ENCODE measurements at regions not wholly inside any gene's neighbourhood (a gene's known extent, or its start where the extent isn't known, plus 50 kb on each side); places are given as distances from the start of the nearest gene placed in this dataset.

- DNase-seq (ENCODE audit: low spot score), result no peak
- peaks cover 4% of the 10 kb centered on the region for H3K4me1 Mint-ChIP-seq (ENCODE audit: low read depth)
Observed at GRCh38 chr16:26658915-26659314, 407.8 kb upstream of the C16orf82 start.

GRCh38 chr16:26664086-26664485, 402.6 kb upstream of the C16orf82 start:
- H3K36me3 Mint-ChIP-seq (ENCODE audit: low read depth), result no peaks in the 10 kb centered on the region
- no peak overlapping the region for H3K27ac Mint-ChIP-seq
- H3K9me3 Mint-ChIP-seq, result no peaks in the 10 kb centered on the region
- H3K4me1 Mint-ChIP-seq (ENCODE audit: low read depth), result peaks cover 16% of the 10 kb centered on the region
- DNase-seq (ENCODE audit: low spot score), result no peak
- no peak overlapping the region for H3K4me3 Mint-ChIP-seq
- peaks cover 8% of the 10 kb centered on the region for H3K27me3 Mint-ChIP-seq (ENCODE audit: low read depth)

More at GRCh38 chr16:26658915-26659314, 407.8 kb upstream of the C16orf82 start:
- Mint-ChIP-seq H3K36me3 (ENCODE audit: low read depth) (no peaks in the 10 kb centered on the region), H3K27me3 (ENCODE audit: low read depth) (peaks cover 36% of the 10 kb centered on the region), H3K9me3 (no peaks in the 10 kb centered on the region), H3K4me3 (no peak overlapping the region), H3K27ac (no peak overlapping the region)

GRCh38 chr16:26665166-26665939, 401.4 kb upstream of the C16orf82 start:
- Mint-ChIP-seq H3K9me3 (no peaks in the 10 kb centered on the region), H3K36me3 (ENCODE audit: low read depth) (no peaks in the 10 kb centered on the region), H3K27ac (no peak overlapping the region), H3K4me1 (ENCODE audit: low read depth) (peaks cover 23% of the 10 kb centered on the region), H3K27me3 (ENCODE audit: low read depth) (peaks cover 8% of the 10 kb centered on the region), H3K4me3 (no peak overlapping the region)
- peak; percentile 37 for DNase-seq (ENCODE audit: low spot score)

GRCh38 chr16:26666486-26666885, 400.2 kb upstream of the C16orf82 start:
- Mint-ChIP-seq H3K9me3 (no peaks in the 10 kb centered on the region), H3K4me1 (ENCODE audit: low read depth) (peaks cover 23% of the 10 kb centered on the region), H3K4me3 (no peak overlapping the region), H3K36me3 (ENCODE audit: low read depth) (no peaks in the 10 kb centered on the region), H3K27me3 (ENCODE audit: low read depth) (peaks cover 6% of the 10 kb centered on the region), H3K27ac (no peak overlapping the region)
- DNase-seq (ENCODE audit: low spot score), result no peak

GRCh38 chr16:26667307-26667706, 399.4 kb upstream of the C16orf82 start:
- no peak for DNase-seq (ENCODE audit: low spot score)
- peaks cover 6% of the 10 kb centered on the region for H3K27me3 Mint-ChIP-seq (ENCODE audit: low read depth)
- H3K36me3 Mint-ChIP-seq (ENCODE audit: low read depth), result no peaks in the 10 kb centered on the region
- no peaks in the 10 kb centered on the region for H3K9me3 Mint-ChIP-seq
- no peak overlapping the region for H3K27ac Mint-ChIP-seq
- no peak overlapping the region for H3K4me3 Mint-ChIP-seq
- peaks cover 28% of the 10 kb centered on the region for H3K4me1 Mint-ChIP-seq (ENCODE audit: low read depth)

GRCh38 chr16:26668026-26668425, 398.7 kb upstream of the C16orf82 start:
- H3K9me3 Mint-ChIP-seq, result no peaks in the 10 kb centered on the region
- peaks cover 6% of the 10 kb centered on the region for H3K27me3 Mint-ChIP-seq (ENCODE audit: low read depth)
- no peak overlapping the region for H3K4me3 Mint-ChIP-seq
- H3K27ac Mint-ChIP-seq, result no peak overlapping the region
- peaks cover 30% of the 10 kb centered on the region for H3K4me1 Mint-ChIP-seq (ENCODE audit: low read depth)
- no peak for DNase-seq (ENCODE audit: low spot score)
- H3K36me3 Mint-ChIP-seq (ENCODE audit: low read depth), result no peaks in the 10 kb centered on the region

GRCh38 chr16:26672206-26672605, 394.5 kb upstream of the C16orf82 start:
- H3K4me1 Mint-ChIP-seq (ENCODE audit: low read depth), result peaks cover 14% of the 10 kb centered on the region
- no peak overlapping the region for H3K4me3 Mint-ChIP-seq
- H3K9me3 Mint-ChIP-seq, result peaks cover 5% of the 10 kb centered on the region
- no peak overlapping the region for H3K27ac Mint-ChIP-seq
- no peaks in the 10 kb centered on the region for H3K27me3 Mint-ChIP-seq (ENCODE audit: low read depth)
- DNase-seq (ENCODE audit: low spot score), result peak; percentile 44
- H3K36me3 Mint-ChIP-seq (ENCODE audit: low read depth), result no peaks in the 10 kb centered on the region

GRCh38 chr16:26673011-26673410, 393.7 kb upstream of the C16orf82 start:
- no peaks in the 10 kb centered on the region for H3K27me3 Mint-ChIP-seq (ENCODE audit: low read depth)
- no peaks in the 10 kb centered on the region for H3K36me3 Mint-ChIP-seq (ENCODE audit: low read depth)
- H3K27ac Mint-ChIP-seq, result no peak overlapping the region
- H3K4me3 Mint-ChIP-seq, result no peak overlapping the region
- peaks cover 5% of the 10 kb centered on the region for H3K9me3 Mint-ChIP-seq
- DNase-seq (ENCODE audit: low spot score), result no peak
- peaks cover 14% of the 10 kb centered on the region for H3K4me1 Mint-ChIP-seq (ENCODE audit: low read depth)

- no peak for DNase-seq (ENCODE audit: low spot score)
- H3K4me3 Mint-ChIP-seq, result no peak overlapping the region
- H3K27me3 Mint-ChIP-seq (ENCODE audit: low read depth), result no peaks in the 10 kb centered on the region
- no peaks in the 10 kb centered on the region for H3K36me3 Mint-ChIP-seq (ENCODE audit: low read depth)
- H3K9me3 Mint-ChIP-seq, result no peaks in the 10 kb centered on the region
- H3K27ac Mint-ChIP-seq, result no peak overlapping the region
- H3K4me1 Mint-ChIP-seq (ENCODE audit: low read depth), result no peaks in the 10 kb centered on the region
Observed at GRCh38 chr16:26680671-26681070, 386.1 kb upstream of the C16orf82 start.

GRCh38 chr16:26688105-26688504, 378.6 kb upstream of the C16orf82 start:
- H3K4me3 Mint-ChIP-seq, result no peak overlapping the region

GRCh38 chr16:26688699-26689098, 378.0 kb upstream of the C16orf82 start:
- Mint-ChIP-seq H3K36me3 (ENCODE audit: low read depth) (no peaks in the 10 kb centered on the region), H3K9me3 (no peaks in the 10 kb centered on the region), H3K4me3 (no peak overlapping the region), H3K27me3 (ENCODE audit: low read depth) (no peaks in the 10 kb centered on the region), H3K27ac (no peak overlapping the region), H3K4me1 (ENCODE audit: low read depth) (no peaks in the 10 kb centered on the region)
- DNase-seq (ENCODE audit: low spot score), result no peak

More at GRCh38 chr16:26688105-26688504, 378.6 kb upstream of the C16orf82 start:
- H3K27me3 Mint-ChIP-seq (ENCODE audit: low read depth), result no peaks in the 10 kb centered on the region
- no peaks in the 10 kb centered on the region for H3K4me1 Mint-ChIP-seq (ENCODE audit: low read depth)
- no peaks in the 10 kb centered on the region for H3K9me3 Mint-ChIP-seq
- H3K36me3 Mint-ChIP-seq (ENCODE audit: low read depth), result no peaks in the 10 kb centered on the region
- DNase-seq (ENCODE audit: low spot score), result no peak
- no peak overlapping the region for H3K27ac Mint-ChIP-seq

- no peaks in the 10 kb centered on the region for H3K9me3 Mint-ChIP-seq
- no peak overlapping the region for H3K4me3 Mint-ChIP-seq
- DNase-seq (ENCODE audit: low spot score), result no peak
- H3K27ac Mint-ChIP-seq, result no peak overlapping the region
- no peaks in the 10 kb centered on the region for H3K27me3 Mint-ChIP-seq (ENCODE audit: low read depth)
- H3K4me1 Mint-ChIP-seq (ENCODE audit: low read depth), result no peaks in the 10 kb centered on the region
- no peaks in the 10 kb centered on the region for H3K36me3 Mint-ChIP-seq (ENCODE audit: low read depth)
Observed at GRCh38 chr16:26692658-26693057, 374.1 kb upstream of the C16orf82 start.

- H3K4me3 Mint-ChIP-seq, result no peak overlapping the region
- DNase-seq (ENCODE audit: low spot score), result no peak
- H3K36me3 Mint-ChIP-seq (ENCODE audit: low read depth), result no peaks in the 10 kb centered on the region
Observed at GRCh38 chr16:26697807-26698206, 368.9 kb upstream of the C16orf82 start.

GRCh38 chr16:26700250-26700649, 366.5 kb upstream of the C16orf82 start:
- no peak for DNase-seq (ENCODE audit: low spot score)
- no peaks in the 10 kb centered on the region for H3K4me1 Mint-ChIP-seq (ENCODE audit: low read depth)
- no peaks in the 10 kb centered on the region for H3K36me3 Mint-ChIP-seq (ENCODE audit: low read depth)
- peaks cover 3% of the 10 kb centered on the region for H3K27me3 Mint-ChIP-seq (ENCODE audit: low read depth)
- no peaks in the 10 kb centered on the region for H3K9me3 Mint-ChIP-seq
- H3K4me3 Mint-ChIP-seq, result no peak overlapping the region
- H3K27ac Mint-ChIP-seq, result no peak overlapping the region

More at GRCh38 chr16:26697807-26698206, 368.9 kb upstream of the C16orf82 start:
- Mint-ChIP-seq H3K4me1 (ENCODE audit: low read depth) (no peaks in the 10 kb centered on the region), H3K27ac (no peak overlapping the region), H3K27me3 (ENCODE audit: low read depth) (no peaks in the 10 kb centered on the region), H3K9me3 (no peaks in the 10 kb centered on the region)

Data from T-helper 2 cell treated with Interferon-gamma antibody and Interleukin-4, amounts not matched to agents 5 μg/mL and 100 μg/mL, for 36 hours (primary cell).